Brain microvascular endothelial cell (primary cell): ENCODE measurements at regions not wholly inside any gene's neighbourhood (a gene's known extent, or its start where the extent isn't known, plus 50 kb on each side); places are given as distances from the start of the nearest gene placed in this dataset.

ENCODE experiments used
- DNase-seq: peaks from one replicate; pipeline ENCODE4 v3.0.0-alpha.2; 2020
- H3K27ac ChIP-seq: fragments of 250-450 bp; sonication (Bioruptor Pico); 2 replicates; pipeline ENCODE4 v1.5.1; 2020; ENCODE audit warnings: mild to moderate bottlenecking, moderate library complexity
- H3K27me3 ChIP-seq: fragments of 250-450 bp; sonication (Bioruptor Pico); replicated peaks from 2 replicates; pipeline ENCODE4 v1.5.1; 2020; ENCODE audit warnings: mild to moderate bottlenecking
- H3K36me3 ChIP-seq: fragments of 250-450 bp; sonication (Bioruptor Pico); replicated peaks from 2 replicates; pipeline ENCODE4 v1.5.1; 2020; ENCODE audit warnings: mild to moderate bottlenecking
- H3K4me3 ChIP-seq: 2 replicates; pipeline ENCODE4 v1.5.1; 2011; ENCODE audit warnings: low read depth, mild to moderate bottlenecking, control low read depth, low read length, moderate library complexity
- in situ Hi-C: cut with HindIII; loops from 2 replicates; pipeline ENCODE4 v1.10.0; 2017; ENCODE audit warnings: low sequenced_read_pairs, low pct_ligation_motif_present
- TF ChIP-seq, protein P1 (sequence below): IDR thresholded peaks from 2 replicates; pipeline ENCODE4 v1.5.1; 2011; ENCODE audit warnings: low read depth, mild to moderate bottlenecking, moderate library complexity, low read length, control low read depth, inconsistent platforms; ENCODE audit errors: missing control alignments

DNA sequence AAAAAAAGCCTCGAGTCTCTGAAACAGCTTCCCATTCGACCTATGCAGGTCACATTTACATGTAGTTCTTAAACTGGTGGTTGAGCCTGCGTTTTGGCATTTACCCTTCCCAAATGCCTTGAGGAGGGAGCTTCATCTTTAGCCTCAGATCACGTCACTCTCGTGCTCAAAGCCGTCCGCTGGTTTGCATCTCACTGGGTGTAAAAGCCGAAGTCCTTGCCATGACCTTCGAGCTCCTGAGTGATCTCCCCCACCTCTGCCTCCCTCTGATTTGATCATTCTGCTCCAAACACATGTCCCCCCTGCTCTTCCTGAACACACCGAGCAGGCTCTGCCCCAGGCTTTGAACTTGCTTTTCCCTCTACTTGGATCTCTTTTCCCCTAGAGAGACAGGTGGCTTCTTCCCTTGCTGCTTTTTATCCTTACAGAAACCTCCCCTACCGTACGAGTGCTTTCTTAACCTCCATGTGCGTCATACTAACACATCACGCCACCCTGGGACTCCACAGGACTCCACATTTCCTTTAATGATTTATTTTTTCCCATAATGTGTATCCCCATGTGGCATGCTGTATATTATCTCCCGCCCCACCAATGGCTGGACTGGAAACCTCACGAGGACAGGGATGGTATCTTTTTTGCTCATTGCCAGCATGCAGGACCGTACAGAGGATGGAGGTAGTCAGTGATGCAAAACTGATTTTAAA is 610.7 kb downstream of the VRK1 start:
- no peaks in the 10 kb centered on the region for H3K27me3 ChIP-seq
- TF ChIP-seq, protein P1, sequence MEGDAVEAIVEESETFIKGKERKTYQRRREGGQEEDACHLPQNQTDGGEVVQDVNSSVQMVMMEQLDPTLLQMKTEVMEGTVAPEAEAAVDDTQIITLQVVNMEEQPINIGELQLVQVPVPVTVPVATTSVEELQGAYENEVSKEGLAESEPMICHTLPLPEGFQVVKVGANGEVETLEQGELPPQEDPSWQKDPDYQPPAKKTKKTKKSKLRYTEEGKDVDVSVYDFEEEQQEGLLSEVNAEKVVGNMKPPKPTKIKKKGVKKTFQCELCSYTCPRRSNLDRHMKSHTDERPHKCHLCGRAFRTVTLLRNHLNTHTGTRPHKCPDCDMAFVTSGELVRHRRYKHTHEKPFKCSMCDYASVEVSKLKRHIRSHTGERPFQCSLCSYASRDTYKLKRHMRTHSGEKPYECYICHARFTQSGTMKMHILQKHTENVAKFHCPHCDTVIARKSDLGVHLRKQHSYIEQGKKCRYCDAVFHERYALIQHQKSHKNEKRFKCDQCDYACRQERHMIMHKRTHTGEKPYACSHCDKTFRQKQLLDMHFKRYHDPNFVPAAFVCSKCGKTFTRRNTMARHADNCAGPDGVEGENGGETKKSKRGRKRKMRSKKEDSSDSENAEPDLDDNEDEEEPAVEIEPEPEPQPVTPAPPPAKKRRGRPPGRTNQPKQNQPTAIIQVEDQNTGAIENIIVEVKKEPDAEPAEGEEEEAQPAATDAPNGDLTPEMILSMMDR: no peak
- DNase-seq: no peak
- H3K27ac ChIP-seq: no peak overlapping the region
- in situ Hi-C loops: no loop called here
- no peaks in the 10 kb centered on the region for H3K36me3 ChIP-seq
- H3K4me3 ChIP-seq: no peak overlapping the region

DNA sequence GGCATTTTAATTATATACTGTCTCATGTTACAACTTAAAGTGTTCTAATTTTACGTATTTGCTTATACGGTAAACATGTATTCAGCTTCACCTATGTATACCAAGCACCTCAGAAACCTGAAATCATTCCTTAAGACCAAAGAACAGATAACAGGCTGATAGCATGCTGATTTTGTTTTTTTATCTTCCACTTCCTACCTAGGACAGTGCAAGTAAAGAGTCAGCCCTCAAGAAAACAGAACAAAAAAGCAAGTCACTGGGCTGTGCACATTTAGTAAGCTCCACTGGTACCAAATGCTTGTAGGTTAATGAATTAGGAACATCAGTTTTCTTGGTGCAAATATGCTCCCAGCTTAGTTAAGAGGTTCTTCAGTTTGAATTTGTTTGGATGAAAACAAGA is 611.3 kb downstream of the VRK1 start:
- Histone ChIP-seq H3K36me3 (no peaks in the 10 kb centered on the region), H3K27me3 (no peaks in the 10 kb centered on the region), H3K4me3 (no peak overlapping the region), H3K27ac (no peak overlapping the region)
- in situ Hi-C loops: no loop called here
- TF ChIP-seq, protein P1: no peak
- no peak for DNase-seq

DNA sequence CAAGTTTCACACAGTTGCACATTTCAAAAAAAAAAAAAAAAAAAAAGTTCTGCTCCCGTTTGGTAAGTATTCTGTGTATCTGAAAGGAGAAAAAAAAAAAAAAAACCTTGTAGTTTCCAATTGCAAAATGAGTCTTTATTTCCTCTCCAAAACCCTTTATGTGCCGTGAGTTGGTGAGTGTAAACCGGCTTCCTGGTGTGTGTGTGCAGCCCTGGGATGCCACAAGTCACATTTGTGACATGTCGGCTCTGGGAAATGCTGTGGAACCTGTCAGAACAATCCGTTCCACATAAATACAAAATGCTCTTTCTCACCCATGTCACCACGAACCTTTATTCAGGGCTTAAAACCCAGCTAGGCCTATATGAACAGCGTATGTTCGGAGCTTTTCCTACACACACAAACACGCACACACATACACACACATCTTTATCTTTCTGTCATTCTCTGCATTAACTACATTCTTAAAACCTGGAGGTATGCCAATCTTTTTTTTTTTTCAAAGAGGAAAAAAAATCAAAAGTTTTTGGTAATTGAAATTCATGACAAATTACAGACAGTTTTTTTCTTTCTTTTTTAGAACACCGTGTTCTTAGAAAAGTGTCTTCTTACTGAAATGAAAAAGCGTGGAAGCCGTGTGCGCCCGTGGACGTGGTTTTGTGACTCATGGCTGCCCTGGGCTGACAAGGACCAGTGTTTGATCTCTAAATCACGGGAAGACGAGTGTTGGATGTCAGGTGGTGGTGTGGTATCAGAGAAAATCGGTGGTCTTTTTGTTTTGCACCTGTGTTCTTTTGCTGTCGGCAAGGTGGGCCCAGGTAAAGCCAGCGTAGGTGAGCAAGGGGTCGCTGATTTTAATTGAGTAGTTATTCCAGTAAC is 612.0 kb downstream of the VRK1 start:
- TF ChIP-seq, protein P1: no peak
- H3K36me3 ChIP-seq: no peaks in the 10 kb centered on the region
- no peak for DNase-seq

DNA sequence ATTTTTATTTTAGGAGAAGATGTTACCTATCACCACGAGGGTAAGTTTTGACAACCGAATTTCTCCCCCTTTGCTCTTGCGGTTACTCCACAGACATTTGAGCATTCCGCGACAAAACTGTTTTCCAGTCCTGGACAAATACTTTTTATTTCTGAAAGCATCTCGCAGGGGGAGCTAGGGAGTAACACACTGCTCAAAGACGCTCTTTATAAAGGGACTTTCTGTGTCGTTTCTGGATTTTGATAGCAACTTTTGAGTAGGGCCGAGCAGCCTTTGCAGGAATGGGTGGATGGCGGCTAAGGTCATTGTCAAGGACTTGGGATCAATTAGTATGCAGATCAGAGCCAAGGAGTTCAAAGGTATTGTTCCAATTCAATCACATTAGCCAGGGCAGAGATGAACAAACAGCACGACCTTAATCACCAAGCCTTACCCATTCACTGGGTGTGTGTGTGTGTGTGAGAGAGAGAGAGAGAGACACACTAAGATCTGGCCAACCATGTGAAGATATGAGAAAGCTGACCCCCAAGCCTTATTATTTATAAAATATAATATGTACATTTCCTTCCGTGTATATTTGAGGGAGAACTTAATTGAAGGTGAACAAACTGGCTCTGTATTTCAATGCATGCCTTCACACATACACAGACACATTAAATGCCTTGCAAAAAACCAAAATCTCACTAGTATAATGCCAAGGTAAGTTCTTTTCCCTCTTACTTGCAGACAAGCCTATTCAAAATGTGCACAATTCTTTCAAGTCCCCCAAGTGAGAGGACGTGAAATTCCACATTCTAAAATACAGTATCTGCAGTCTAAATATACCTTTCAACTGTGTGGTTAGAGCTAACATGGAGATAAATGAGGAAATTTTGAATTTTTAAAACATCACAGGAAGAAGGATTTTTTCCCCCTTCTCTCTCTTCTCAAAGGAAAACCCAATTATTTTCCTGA is 613.8 kb downstream of the VRK1 start:
- in situ Hi-C loops: no loop called here
- TF ChIP-seq, protein P1: no peak
- Histone ChIP-seq H3K4me3 (no peak overlapping the region), H3K27me3 (no peaks in the 10 kb centered on the region), H3K27ac (no peak overlapping the region), H3K36me3 (no peaks in the 10 kb centered on the region)
- DNase-seq: no peak

More for the DNA sequence above, 612.0 kb downstream of the VRK1 start:
- Histone ChIP-seq H3K4me3 (no peak overlapping the region), H3K27ac (no peak overlapping the region), H3K27me3 (no peaks in the 10 kb centered on the region)
- in situ Hi-C loops: no loop called here

DNA sequence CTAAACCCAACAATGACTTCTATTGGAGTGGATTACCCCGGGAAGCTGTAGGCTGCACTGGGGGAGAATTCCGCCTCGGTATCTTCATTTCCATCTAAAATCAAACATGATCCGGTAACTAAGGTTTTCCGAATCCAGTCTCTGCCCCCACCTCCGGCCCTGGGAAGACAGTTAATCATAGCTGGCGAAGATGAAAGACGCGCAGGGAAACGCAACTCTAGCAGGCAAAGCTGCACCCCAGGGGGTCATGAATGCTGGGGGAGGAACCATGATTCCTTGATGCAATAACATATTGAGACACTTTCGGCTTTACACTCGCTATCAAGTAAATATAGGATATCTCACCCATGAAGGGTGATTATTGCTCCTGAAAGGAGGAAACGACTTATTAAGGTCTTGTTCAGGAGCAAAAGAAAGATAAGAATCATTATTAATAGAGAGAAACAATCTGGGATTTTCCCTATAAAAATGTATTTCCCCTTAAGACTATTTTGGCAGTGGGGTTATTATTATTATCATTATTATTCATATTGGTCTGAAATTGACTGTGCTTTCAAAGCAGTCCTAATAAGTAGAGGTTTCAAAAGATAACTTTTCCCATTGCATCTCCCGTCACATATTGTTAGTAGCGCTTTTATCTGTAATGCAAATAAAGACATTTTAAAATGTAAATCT is 614.9 kb downstream of the VRK1 start:
- no peaks in the 10 kb centered on the region for H3K36me3 ChIP-seq
- no peak overlapping the region for H3K4me3 ChIP-seq
- in situ Hi-C loops: no loop called here
- no peak for DNase-seq
- TF ChIP-seq, protein P1: no peak
- H3K27ac ChIP-seq: no peak overlapping the region
- H3K27me3 ChIP-seq: no peaks in the 10 kb centered on the region
